ENCODE measurements at regions not wholly inside any gene's neighbourhood (a gene's known extent, or its start where the extent isn't known, plus 50 kb on each side); places are given as distances from the start of the nearest gene placed in this dataset.

- TF ChIP-seq CTCF (IDR thresholded peaks at IDR 0.05) (no peak), POLR2A (IDR thresholded peaks at IDR 0.05) (no peak)
Observed at GRCh38 chr2:63736354-63736753, 105.3 kb upstream of the UGP2 start.
